ENCODE measurements at regions not wholly inside any gene's neighbourhood (a gene's known extent, or its start where the extent isn't known, plus 50 kb on each side); places are given as distances from the start of the nearest gene placed in this dataset.

DNA sequence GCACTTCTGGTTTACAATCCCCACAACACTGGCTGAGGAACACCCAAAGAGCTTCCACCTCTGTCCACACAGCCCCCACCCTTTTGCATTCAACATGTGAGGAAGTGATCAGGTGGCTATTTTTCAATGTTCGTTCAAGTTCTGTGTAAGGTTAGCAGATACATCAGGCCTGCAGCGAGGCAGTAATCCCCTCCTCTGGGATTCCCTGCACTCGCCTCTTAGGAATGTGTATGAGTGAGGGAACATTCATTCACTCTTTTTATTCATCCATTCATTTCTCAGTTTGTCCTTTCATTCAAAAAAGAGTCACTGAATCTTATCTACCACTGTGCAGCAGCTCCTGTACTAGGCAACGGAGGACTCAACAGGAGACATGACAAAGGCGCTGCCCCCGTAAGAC is 236.4 kb upstream of the PRDM1 start:
- TF ChIP-seq, protein P1, sequence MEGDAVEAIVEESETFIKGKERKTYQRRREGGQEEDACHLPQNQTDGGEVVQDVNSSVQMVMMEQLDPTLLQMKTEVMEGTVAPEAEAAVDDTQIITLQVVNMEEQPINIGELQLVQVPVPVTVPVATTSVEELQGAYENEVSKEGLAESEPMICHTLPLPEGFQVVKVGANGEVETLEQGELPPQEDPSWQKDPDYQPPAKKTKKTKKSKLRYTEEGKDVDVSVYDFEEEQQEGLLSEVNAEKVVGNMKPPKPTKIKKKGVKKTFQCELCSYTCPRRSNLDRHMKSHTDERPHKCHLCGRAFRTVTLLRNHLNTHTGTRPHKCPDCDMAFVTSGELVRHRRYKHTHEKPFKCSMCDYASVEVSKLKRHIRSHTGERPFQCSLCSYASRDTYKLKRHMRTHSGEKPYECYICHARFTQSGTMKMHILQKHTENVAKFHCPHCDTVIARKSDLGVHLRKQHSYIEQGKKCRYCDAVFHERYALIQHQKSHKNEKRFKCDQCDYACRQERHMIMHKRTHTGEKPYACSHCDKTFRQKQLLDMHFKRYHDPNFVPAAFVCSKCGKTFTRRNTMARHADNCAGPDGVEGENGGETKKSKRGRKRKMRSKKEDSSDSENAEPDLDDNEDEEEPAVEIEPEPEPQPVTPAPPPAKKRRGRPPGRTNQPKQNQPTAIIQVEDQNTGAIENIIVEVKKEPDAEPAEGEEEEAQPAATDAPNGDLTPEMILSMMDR (IDR thresholded peaks at IDR 0.05; ENCODE audit: low read depth, low read length), result no peak
- no peak for TF ChIP-seq EZH2phosphoT487 (IDR thresholded peaks at IDR 0.05; ENCODE audit: low read depth)
